T-helper 17 cell (primary cell): ENCODE measurements at regions not wholly inside any gene's neighbourhood (a gene's known extent, or its start where the extent isn't known, plus 50 kb on each side); places are given as distances from the start of the nearest gene placed in this dataset.

Experiments
- ATAC-seq: fragments of 150-1000 bp; cut with Tn5 transposase; 2 replicates; pipeline ENCODE4 v1.10.0; 2021; ENCODE audit warnings: mild to moderate bottlenecking, moderate library complexity
- DNase-seq, 3 donors: peaks; one replicate each; pipeline versions ENCODE4 v3.0.0 to v3.0.0-alpha.2; 2020 to 2021
- H3K9me3 ChIP-seq: one replicate; pipeline ENCODE4 v1.7.0; 2013; ENCODE audit warnings: low read length, mild to moderate bottlenecking; ENCODE audit not compliant: control insufficient read depth, poor library complexity, severe bottlenecking
- H3K27ac Mint-ChIP-seq: one replicate; pipeline ENCODE4 v1.8.0; 2022; ENCODE audit warnings: mild to moderate bottlenecking, moderate library complexity, mixed read lengths
- H3K27me3 Mint-ChIP-seq: one replicate; pipeline ENCODE4 v1.8.0; 2022; ENCODE audit warnings: mixed read lengths
- H3K36me3 Mint-ChIP-seq: one replicate; pipeline ENCODE4 v1.8.0; 2022; ENCODE audit warnings: low read depth, mixed read lengths
- H3K4me1 Mint-ChIP-seq: one replicate; pipeline ENCODE4 v1.8.0; 2022; ENCODE audit warnings: mild to moderate bottlenecking, mixed read lengths
- H3K4me3 Mint-ChIP-seq: one replicate; pipeline ENCODE4 v1.8.0; 2022; ENCODE audit warnings: mild to moderate bottlenecking, moderate library complexity, mixed read lengths

DNA sequence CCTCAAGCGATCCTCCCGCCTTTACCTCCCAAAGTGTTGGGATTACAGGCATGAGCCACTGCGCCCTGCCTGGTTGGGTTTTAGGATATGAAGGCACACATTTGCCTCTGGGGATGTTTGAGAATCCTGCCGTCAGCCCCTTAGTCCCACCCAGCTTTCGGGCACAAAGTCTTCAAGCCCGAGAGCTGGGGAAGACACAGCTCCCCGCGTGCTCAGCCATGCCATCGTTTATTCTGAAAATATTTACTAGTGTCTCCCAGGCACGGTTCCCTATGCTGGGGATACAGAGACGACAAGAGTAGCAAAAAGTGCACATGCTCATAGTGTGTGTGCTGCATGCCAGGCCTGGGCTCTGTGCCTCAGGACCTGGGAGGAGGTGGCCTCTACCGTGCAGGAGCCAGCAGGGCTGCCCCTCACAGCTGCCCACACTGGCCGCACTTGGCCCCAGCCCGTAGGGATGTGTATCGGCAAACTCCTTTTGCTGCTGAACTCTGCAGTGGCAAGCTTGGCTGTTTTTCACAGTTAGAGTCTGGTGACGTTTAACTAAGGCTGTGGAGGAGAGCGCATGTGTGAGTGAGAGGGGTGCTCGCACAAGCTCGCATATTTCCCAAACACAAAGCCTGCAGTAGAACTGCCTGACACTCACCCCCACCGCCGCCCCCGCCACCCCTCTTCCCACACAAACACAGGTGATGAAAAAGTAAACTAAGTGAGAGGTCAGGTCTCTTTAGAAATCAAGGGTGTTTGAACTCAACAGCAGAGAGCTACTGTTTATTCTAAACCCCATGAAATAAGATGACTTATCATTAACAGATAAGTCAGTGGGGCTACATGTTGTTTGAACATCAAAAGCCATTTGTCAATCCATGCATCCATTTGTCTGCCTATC is 266.4 kb downstream of the MRTFB start:
- H3K36me3 Mint-ChIP-seq: peaks cover 2% of the 10 kb centered on the region
- H3K27me3 Mint-ChIP-seq: no peaks in the 10 kb centered on the region
- ATAC-seq: no peak

GRCh38 chr16:14335297-14335696 is 264.2 kb downstream of the MRTFB start:
- no peak for ATAC-seq
- no peaks in the 10 kb centered on the region for H3K27me3 Mint-ChIP-seq
- peaks cover 2% of the 10 kb centered on the region for H3K36me3 Mint-ChIP-seq
- DNase-seq: no peak
- H3K4me1 Mint-ChIP-seq: no peaks in the 10 kb centered on the region
- no peak overlapping the region for H3K27ac Mint-ChIP-seq
- H3K9me3 ChIP-seq: no peaks in the 10 kb centered on the region
- H3K4me3 Mint-ChIP-seq: no peak overlapping the region

More for the DNA sequence above, 266.4 kb downstream of the MRTFB start:
- DNase-seq: no peak
- H3K4me1 Mint-ChIP-seq: no peaks in the 10 kb centered on the region
- H3K9me3 ChIP-seq: no peaks in the 10 kb centered on the region
- no peak overlapping the region for H3K4me3 Mint-ChIP-seq
- H3K27ac Mint-ChIP-seq: no peak overlapping the region

- H3K36me3 Mint-ChIP-seq: peaks cover 2% of the 10 kb centered on the region
- H3K27me3 Mint-ChIP-seq: no peaks in the 10 kb centered on the region
- ATAC-seq (no peak), DNase-seq (no peak)
- no peak overlapping the region for H3K4me3 Mint-ChIP-seq
- no peaks in the 10 kb centered on the region for H3K9me3 ChIP-seq
- H3K4me1 Mint-ChIP-seq: peaks cover 4% of the 10 kb centered on the region
- H3K27ac Mint-ChIP-seq: no peak overlapping the region
Measured at GRCh38 chr16:14334366-14335080, 263.4 kb downstream of the MRTFB start.

DNA sequence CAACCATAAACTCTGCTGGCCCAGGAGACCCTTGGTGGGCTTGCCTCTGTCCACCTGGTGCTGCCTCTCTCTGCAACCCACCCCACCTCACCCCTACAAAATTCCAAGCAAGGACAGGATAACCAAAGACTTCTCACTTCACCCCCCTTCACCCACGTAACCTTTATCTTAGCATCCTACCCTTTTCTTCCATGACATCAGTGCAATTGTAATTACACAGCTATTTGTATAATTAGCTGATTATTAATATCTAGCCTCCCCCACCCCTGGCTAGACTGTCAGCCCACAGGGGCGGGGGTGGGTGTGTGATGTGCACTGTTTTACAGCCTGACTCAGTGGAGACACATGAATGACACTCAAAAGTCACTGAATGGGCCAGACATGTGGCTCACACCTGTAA is 262.2 kb downstream of the MRTFB start:
- DNase-seq: no peak
- Mint-ChIP-seq H3K27ac (no peak overlapping the region), H3K27me3 (no peaks in the 10 kb centered on the region), H3K36me3 (peaks cover 2% of the 10 kb centered on the region), H3K4me1 (peaks cover 4% of the 10 kb centered on the region), H3K4me3 (no peak overlapping the region)
- ATAC-seq: no peak
- H3K9me3 ChIP-seq: no peaks in the 10 kb centered on the region

DNA sequence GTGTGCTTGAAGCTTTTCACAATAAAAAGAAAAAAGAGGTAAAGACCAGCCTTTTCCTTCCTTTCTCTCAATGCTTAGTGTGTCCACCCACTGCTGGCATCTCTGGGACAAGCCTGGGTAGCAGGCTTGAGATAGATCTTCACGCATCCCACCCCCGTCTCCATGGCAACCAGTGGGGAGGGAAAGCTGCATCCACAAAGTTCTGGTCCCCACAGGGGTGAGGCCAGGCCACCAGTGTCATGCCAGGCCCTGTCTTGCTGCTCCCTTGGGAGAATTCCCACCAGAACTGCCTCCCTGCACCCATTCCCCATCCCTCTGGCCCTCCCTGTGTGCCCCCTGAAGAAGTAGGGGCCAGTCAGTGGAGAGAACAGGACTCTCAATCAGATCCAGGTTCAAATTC is 259.9 kb downstream of the MRTFB start:
- Mint-ChIP-seq H3K4me3 (no peak overlapping the region), H3K27ac (no peak overlapping the region), H3K4me1 (peaks cover 4% of the 10 kb centered on the region), H3K36me3 (no peaks in the 10 kb centered on the region), H3K27me3 (no peaks in the 10 kb centered on the region)
- no peak for ATAC-seq
- H3K9me3 ChIP-seq: no peaks in the 10 kb centered on the region
- DNase-seq: no peak

GRCh38 chr16:14329727-14330350 is 258.7 kb downstream of the MRTFB start:
- ATAC-seq (no peak), DNase-seq (no peak)
- H3K36me3 Mint-ChIP-seq: no peaks in the 10 kb centered on the region
- H3K27me3 Mint-ChIP-seq: no peaks in the 10 kb centered on the region
- no peak overlapping the region for H3K4me3 Mint-ChIP-seq
- no peak overlapping the region for H3K27ac Mint-ChIP-seq
- peaks cover 4% of the 10 kb centered on the region for H3K4me1 Mint-ChIP-seq
- H3K9me3 ChIP-seq: no peaks in the 10 kb centered on the region

GRCh38 chr16:14325502-14326401 is 254.6 kb downstream of the MRTFB start:
- H3K9me3 ChIP-seq: no peaks in the 10 kb centered on the region
- Mint-ChIP-seq H3K27ac (no peak overlapping the region), H3K4me1 (peaks cover 7% of the 10 kb centered on the region), H3K27me3 (peaks cover 14% of the 10 kb centered on the region), H3K4me3 (no peak overlapping the region), H3K36me3 (no peaks in the 10 kb centered on the region)
- ATAC-seq: no peak
- DNase-seq: no peak

GRCh38 chr16:14324581-14324980 is 253.5 kb downstream of the MRTFB start:
- Mint-ChIP-seq H3K27me3 (peaks cover 14% of the 10 kb centered on the region), H3K27ac (no peak overlapping the region), H3K4me1 (peaks cover 4% of the 10 kb centered on the region), H3K36me3 (no peaks in the 10 kb centered on the region), H3K4me3 (no peak overlapping the region)
- no peak for DNase-seq
- ATAC-seq: no peak
- H3K9me3 ChIP-seq: peaks cover 2% of the 10 kb centered on the region

DNA sequence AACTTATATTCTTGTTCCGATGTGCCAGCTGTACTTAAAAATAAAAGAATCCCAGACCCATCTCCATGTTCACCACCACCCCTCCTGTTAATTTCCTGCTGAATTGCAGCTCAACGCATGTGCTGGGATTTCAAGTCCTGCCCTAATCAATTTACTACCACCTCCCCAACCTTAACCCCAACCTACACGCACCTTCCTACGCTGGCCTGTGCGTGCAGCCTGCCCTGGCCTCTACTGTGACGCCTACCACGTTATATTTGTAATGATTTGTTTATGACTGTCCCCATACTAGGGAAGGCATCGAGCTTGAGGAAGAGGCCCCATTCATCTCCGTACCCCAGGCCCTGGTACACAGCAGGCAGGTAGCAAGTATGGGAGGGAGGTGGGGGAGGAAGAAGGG is 251.1 kb downstream of the MRTFB start:
- Mint-ChIP-seq H3K4me1 (peaks cover 5% of the 10 kb centered on the region), H3K4me3 (no peak overlapping the region), H3K27ac (no peak overlapping the region), H3K27me3 (peaks cover 14% of the 10 kb centered on the region), H3K36me3 (no peaks in the 10 kb centered on the region)
- DNase-seq (no peak), ATAC-seq (no peak)
- peaks cover 2% of the 10 kb centered on the region for H3K9me3 ChIP-seq

GRCh38 chr16:14321542-14321941 is 250.4 kb downstream of the MRTFB start:
- ATAC-seq (no peak), DNase-seq (no peak)
- H3K9me3 ChIP-seq: peaks cover 2% of the 10 kb centered on the region
- Mint-ChIP-seq H3K27ac (no peak overlapping the region), H3K27me3 (peaks cover 14% of the 10 kb centered on the region), H3K4me1 (peaks cover 5% of the 10 kb centered on the region), H3K36me3 (no peaks in the 10 kb centered on the region), H3K4me3 (no peak overlapping the region)

GRCh38 chr16:14320406-14320805 is 249.3 kb downstream of the MRTFB start:
- Mint-ChIP-seq H3K27ac (no peak overlapping the region), H3K36me3 (no peaks in the 10 kb centered on the region), H3K27me3 (peaks cover 14% of the 10 kb centered on the region), H3K4me1 (peaks cover 5% of the 10 kb centered on the region), H3K4me3 (no peak overlapping the region)
- ATAC-seq: no peak
- DNase-seq: no peak
- peaks cover 2% of the 10 kb centered on the region for H3K9me3 ChIP-seq
